BJ (cell line): ENCODE measurements at regions not wholly inside any gene's neighbourhood (a gene's known extent, or its start where the extent isn't known, plus 50 kb on each side); places are given as distances from the start of the nearest gene placed in this dataset.

Experiments used
- CTCF ChIA-PET: fragments of 350-600 bp; formaldehyde crosslinking; extraction: SDS; loops from one replicate; lab custom pipeline; 2021; ENCODE audit warnings: antibody characterized with exemption, inconsistent platforms; lab: Yijun Ruan, JAX
- POLR2A ChIA-PET: fragments of 300-600 bp; sonication (Branson Sonifier 250); formaldehyde crosslinking; extraction: SDS; loops from one replicate; lab custom pipeline; 2021; ENCODE audit warnings: antibody characterized with exemption; lab: Charles Lee
- DNase-seq: peaks from one replicate; pipeline ENCODE4 v3.0.0-alpha.2; 2011; ENCODE audit warnings: low read depth
- H3K27me3 ChIP-seq: 2 replicates; pipeline ENCODE4 v1.6.0; 2011; ENCODE audit warnings: low read length; ENCODE audit not compliant: control insufficient read depth, insufficient read depth
- H3K36me3 ChIP-seq: 2 replicates; pipeline ENCODE4 v1.5.1; 2011; ENCODE audit warnings: low read length; ENCODE audit not compliant: control insufficient read depth, insufficient read depth
- H3K4me3 ChIP-seq: 2 replicates; pipeline ENCODE4 v1.5.1; 2011; ENCODE audit warnings: low read depth, mild to moderate bottlenecking, control low read depth, low read length
- TF ChIP-seq, protein P1 (sequence below): IDR thresholded peaks from 2 replicates; pipeline ENCODE4 v1.5.1; 2011; ENCODE audit warnings: low read depth, mild to moderate bottlenecking, control low read depth, inconsistent platforms, low read length, moderate library complexity; ENCODE audit not compliant: insufficient read depth

DNA sequence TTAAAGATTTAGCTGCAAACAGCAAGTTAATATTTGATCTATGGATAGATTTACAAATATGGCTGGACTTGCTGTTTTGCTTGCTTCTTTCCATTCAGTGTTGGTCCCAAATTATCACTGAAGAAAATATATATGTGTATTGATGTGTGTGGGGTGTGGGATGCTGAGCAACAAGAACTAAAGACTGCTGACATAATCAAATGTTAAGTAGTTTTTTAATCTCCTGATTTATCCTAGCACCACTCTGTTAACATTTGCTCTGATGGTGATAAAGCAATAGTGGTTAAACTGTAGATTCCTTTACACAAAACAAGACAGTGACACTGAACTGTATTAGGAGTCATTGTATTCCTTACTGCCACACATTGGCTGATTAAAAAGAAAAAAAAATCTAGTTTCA, 1023.5 kb upstream of the B3GALT2 start:
- TF ChIP-seq, protein P1, sequence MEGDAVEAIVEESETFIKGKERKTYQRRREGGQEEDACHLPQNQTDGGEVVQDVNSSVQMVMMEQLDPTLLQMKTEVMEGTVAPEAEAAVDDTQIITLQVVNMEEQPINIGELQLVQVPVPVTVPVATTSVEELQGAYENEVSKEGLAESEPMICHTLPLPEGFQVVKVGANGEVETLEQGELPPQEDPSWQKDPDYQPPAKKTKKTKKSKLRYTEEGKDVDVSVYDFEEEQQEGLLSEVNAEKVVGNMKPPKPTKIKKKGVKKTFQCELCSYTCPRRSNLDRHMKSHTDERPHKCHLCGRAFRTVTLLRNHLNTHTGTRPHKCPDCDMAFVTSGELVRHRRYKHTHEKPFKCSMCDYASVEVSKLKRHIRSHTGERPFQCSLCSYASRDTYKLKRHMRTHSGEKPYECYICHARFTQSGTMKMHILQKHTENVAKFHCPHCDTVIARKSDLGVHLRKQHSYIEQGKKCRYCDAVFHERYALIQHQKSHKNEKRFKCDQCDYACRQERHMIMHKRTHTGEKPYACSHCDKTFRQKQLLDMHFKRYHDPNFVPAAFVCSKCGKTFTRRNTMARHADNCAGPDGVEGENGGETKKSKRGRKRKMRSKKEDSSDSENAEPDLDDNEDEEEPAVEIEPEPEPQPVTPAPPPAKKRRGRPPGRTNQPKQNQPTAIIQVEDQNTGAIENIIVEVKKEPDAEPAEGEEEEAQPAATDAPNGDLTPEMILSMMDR: no peak
- CTCF ChIA-PET: no interaction called here

DNA sequence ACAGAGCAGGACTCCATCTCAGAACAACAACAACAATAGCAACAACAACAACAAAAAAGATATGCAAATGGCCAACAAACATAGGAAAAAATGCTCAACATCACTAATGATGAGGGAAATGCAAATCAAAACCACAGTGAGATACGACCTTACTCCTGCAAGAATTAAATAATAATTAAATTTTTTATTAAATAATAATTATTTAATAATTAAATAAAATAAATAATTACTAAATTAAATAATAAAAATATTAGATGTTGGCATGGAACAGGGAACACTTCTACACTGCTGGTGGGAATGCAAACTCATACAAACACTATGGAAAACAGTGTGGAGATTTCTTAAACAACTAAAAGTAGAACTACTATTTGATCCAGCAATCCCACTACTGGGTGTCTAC, 1022.3 kb upstream of the B3GALT2 start:
- POLR2A ChIA-PET: no interaction called here
- CTCF ChIA-PET: no interaction called here
- H3K27me3 ChIP-seq: no peaks in the 10 kb centered on the region
- no peak overlapping the region for H3K4me3 ChIP-seq
- TF ChIP-seq, protein P1: no peak
- no peak for DNase-seq
- H3K36me3 ChIP-seq: no peaks in the 10 kb centered on the region

More for the DNA sequence above, 1023.5 kb upstream of the B3GALT2 start:
- DNase-seq: no peak
- no peak overlapping the region for H3K4me3 ChIP-seq
- no peaks in the 10 kb centered on the region for H3K27me3 ChIP-seq
- no peaks in the 10 kb centered on the region for H3K36me3 ChIP-seq
- POLR2A ChIA-PET: no interaction called here

DNA sequence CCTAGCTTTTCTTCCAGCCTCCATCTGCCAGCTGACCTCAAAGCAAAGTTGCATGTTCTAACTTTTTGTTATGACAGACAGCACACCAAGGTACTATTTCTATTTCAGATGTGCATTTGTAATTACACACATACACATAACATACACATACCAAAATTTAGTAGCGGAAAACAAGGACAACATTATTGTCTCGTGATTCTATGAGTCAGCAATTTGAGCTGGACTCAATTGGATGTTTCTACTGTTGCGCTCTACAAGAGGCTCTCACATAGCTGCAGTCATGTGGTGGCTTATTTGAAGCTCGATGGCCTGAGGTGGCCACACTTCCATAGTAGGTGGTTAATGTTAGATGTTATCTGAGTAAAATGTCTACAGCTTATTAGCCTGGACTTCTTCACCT, 1010.1 kb upstream of the B3GALT2 start:
- ChIA-PET POLR2A (no interaction called here), CTCF (no interaction called here)
- Histone ChIP-seq H3K36me3 (no peaks in the 10 kb centered on the region), H3K27me3 (no peaks in the 10 kb centered on the region), H3K4me3 (no peak overlapping the region)
- no peak for DNase-seq
- TF ChIP-seq, protein P1: no peak

DNA sequence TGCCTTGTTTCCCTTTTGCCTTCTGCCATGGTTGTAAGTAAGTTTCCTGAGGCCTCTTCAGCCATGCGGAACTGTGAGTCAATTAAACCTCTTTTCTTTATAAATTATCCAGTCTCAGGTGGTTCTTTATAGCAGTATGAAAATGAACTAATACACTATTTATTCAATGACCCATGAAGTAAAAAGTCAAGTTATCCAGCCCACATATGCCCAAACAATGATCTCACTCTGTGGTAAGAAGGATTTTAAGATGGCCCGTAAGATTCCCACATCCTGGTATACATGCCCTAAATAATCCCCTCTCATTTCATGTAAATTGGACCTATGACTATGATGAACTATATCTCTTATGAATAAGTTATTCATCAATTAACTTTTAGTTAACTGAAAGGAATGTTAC, 1008.3 kb upstream of the B3GALT2 start:
- Histone ChIP-seq H3K36me3 (no peaks in the 10 kb centered on the region), H3K27me3 (no peaks in the 10 kb centered on the region), H3K4me3 (no peak overlapping the region)
- ChIA-PET POLR2A (no interaction called here), CTCF (no interaction called here)
- DNase-seq: no peak
- TF ChIP-seq, protein P1: no peak

DNA sequence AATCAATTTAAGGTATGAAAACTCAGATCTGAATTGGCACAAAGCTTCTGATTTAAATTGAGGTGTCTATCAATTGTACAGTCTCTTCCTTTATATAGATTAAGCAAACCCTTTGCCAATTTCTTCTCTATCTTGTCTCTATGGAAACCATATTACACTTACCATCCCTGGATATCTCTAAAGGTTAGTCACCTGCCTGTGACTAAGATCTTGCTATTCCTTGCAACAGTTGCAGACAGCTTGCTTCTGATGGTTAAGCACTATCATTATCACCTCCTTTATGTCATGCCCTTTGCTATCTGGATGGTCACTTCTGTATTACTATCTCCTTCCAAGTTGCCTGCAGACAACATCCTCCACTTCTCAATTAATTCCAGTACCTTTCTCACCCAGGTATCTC, 998.6 kb upstream of the B3GALT2 start:
- CTCF ChIA-PET: no interaction called here
- TF ChIP-seq, protein P1: no peak
- POLR2A ChIA-PET: no interaction called here

More for the DNA sequence above, 998.6 kb upstream of the B3GALT2 start:
- no peak for DNase-seq
- Histone ChIP-seq H3K27me3 (no peaks in the 10 kb centered on the region), H3K36me3 (no peaks in the 10 kb centered on the region), H3K4me3 (no peak overlapping the region)
